ENCODE measurements at regions not wholly inside any gene's neighbourhood (a gene's known extent, or its start where the extent isn't known, plus 50 kb on each side); places are given as distances from the start of the nearest gene placed in this dataset.

DNA sequence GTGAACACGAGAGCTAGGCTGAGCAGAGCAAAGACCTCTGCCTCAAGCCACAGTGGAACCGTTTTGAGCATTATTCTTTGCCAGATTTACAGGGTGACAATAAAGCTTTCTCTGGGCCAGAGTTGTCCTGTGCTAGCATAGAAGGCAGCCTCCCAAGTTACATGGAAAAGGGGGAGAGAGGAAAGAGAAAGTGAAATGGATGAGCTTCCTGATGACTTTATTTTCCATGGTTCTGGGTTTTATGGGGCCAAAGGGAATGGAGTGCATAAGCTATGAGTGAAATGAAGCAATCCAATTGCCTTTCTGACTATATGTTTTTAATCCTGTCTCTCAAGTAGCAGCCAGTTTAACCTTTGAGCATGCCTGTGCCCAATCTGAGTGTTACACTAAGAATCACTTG, 428.4 kb downstream of the COG6 start:
- BruUV-seq (replicated peaks) = no TSS peak
- CTCF ChIA-PET = interaction anchor here (0.8 to 2.6 kb wide), 2 partner anchors 15 to 599 kb away, joined by 4 to 15 read pairs; no protein-coding TSS in a partner anchor
- RAD21 ChIA-PET (ENCODE audit: unreplicated experiment) = no interaction called here
- Histone ChIP-seq H3K9ac (ENCODE audit: control insufficient read depth, insufficient read depth, low read length) (no peak overlapping the region), H2AFZ (ENCODE audit: control insufficient read depth, low read depth, low read length) (no peak overlapping the region), H3K27me3 (replicated peaks in 1 of 2; ENCODE audit: control insufficient read depth in 2 of 2, insufficient read depth in 2 of 2, low read length in 1 of 2) (no peaks in the 10 kb centered on the region; a peak in 3 of 4 replicates), H3K9me3 (replicated peaks; ENCODE audit: control insufficient read depth, insufficient read depth, low read length) (no peaks in the 10 kb centered on the region), H3K4me1 (ENCODE audit: control insufficient read depth, insufficient read depth, low read length) (no peaks in the 10 kb centered on the region), H3K4me3 (no peak overlapping the region), H3K27ac (ENCODE audit: control insufficient read depth, insufficient read depth) (no peak overlapping the region), H4K20me1 (ENCODE audit: control insufficient read depth, insufficient read depth) (no peaks in the 10 kb centered on the region), H3K79me2 (ENCODE audit: control insufficient read depth, insufficient read depth, low read length) (no peaks in the 10 kb centered on the region), H3K36me3 (ENCODE audit: control insufficient read depth in 2 of 2, insufficient read depth in 2 of 2, low read length in 1 of 2) (no peaks in the 10 kb centered on the region), H3K4me2 (ENCODE audit: control insufficient read depth, insufficient read depth) (no peak overlapping the region)
- 16% methylated on average over 2 of the region's 2 CpGs for WGBS (ENCODE audit: insufficient coverage, insufficient replicate concordance, low lambda C conversion rate, missing lambda C conversion rate)
- TF ChIP-seq TCF7 (IDR thresholded peaks at IDR 0.05; ENCODE audit: borderline replicate concordance) = no peak
- no peak for TF ChIP-seq EZH2 (IDR thresholded peaks at IDR 0.05; ENCODE audit: borderline replicate concordance, control insufficient read depth, low read depth, low read length)
- no peak for TF ChIP-seq POLR2AphosphoS5 (IDR thresholded peaks at IDR 0.05; ENCODE audit: low read length)
- no peak for TF ChIP-seq STAT1 (conservative IDR thresholded peaks at IDR 0.05)
- TF ChIP-seq SMARCA5 (IDR thresholded peaks at IDR 0.05) = no peak
- TF ChIP-seq ZNF207 (IDR thresholded peaks at IDR 0.05; ENCODE audit: borderline replicate concordance) = no peak
- no peak for TF ChIP-seq NR2C2 (IDR thresholded peaks at IDR 0.05; ENCODE audit: borderline replicate concordance, control insufficient read depth, insufficient read length, low read depth)
- no peak for TF ChIP-seq NFIC (IDR thresholded peaks at IDR 0.05; ENCODE audit: low read depth, low read length)
- TF ChIP-seq, protein P1, sequence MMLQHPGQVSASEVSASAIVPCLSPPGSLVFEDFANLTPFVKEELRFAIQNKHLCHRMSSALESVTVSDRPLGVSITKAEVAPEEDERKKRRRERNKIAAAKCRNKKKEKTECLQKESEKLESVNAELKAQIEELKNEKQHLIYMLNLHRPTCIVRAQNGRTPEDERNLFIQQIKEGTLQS (IDR thresholded peaks at IDR 0.05; ENCODE audit: borderline replicate concordance, extremely low read depth, low read depth, low read length) = no peak
- no peak for TF ChIP-seq CEBPB (IDR thresholded peaks at IDR 0.05; ENCODE audit: borderline replicate concordance in 1 of 2, low read depth in 2 of 2, low read length in 2 of 2)
- intact Hi-C loops (cut with micrococcal nuclease; ENCODE audit: unreplicated experiment) (no loop called here), in situ Hi-C loops (cut with MboI) (no loop called here)
- no peak for ATAC-seq
- SMC1A ChIA-PET (ENCODE audit: uncharacterized antibody, unreplicated experiment) = interaction anchor here (0.7 kb wide), 3 partner anchors 9 to 333 kb away, joined by 3 to 4 read pairs (median 3); no protein-coding TSS in a partner anchor
- DNase-seq (ENCODE audit: low read depth, low spot score) = no peak
- POLR2A ChIA-PET = no interaction called here
- FAIRE-seq = no peak
